DOHH2 (cell line): ENCODE measurements at regions not wholly inside any gene's neighbourhood (a gene's known extent, or its start where the extent isn't known, plus 50 kb on each side); places are given as distances from the start of the nearest gene placed in this dataset.

Experiments used
- CTCF ChIP-seq: fragments of 200-600 bp; sonication (generic); IDR thresholded peaks from one replicate; pipeline ENCODE4 v1.5.1; 2014; ENCODE audit warnings: antibody characterized with exemption, mild to moderate bottlenecking, low read depth, low read length; ENCODE audit not compliant: poor library complexity, severe bottlenecking
- EZH2phosphoT487 ChIP-seq: fragments of 200-600 bp; sonication (generic); IDR thresholded peaks from 2 replicates; pipeline ENCODE4 v1.6.1; 2017; ENCODE audit warnings: borderline replicate concordance, mild to moderate bottlenecking, antibody characterized with exemption, low read length, moderate library complexity, mixed read lengths

- no peak for TF ChIP-seq CTCF
- TF ChIP-seq EZH2phosphoT487 = no peak
These were observed 1049.3 kb downstream of the NTRK3 start for GRCh38 chr15:87207251-87207650.
